ENCODE measurements at regions not wholly inside any gene's neighbourhood (a gene's known extent, or its start where the extent isn't known, plus 50 kb on each side); places are given as distances from the start of the nearest gene placed in this dataset.

DNA sequence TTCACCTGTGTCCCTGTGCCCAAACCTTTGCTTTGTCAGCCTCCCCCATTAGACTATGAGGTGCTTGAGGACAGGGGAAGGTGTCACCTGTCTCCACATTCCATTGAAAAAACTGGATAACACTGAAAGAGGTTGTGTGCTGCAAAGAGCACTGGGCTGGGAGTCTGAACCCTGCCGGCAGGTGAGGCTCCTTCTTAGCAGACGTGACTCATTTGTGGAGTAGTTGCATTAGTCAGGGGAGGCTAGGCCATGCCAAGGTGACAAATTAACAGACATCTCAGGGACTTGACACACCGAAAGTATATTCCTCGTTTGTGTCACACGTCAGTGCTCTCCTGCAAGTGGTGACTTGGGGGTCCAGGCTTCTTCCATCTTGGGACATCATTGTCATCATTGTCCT, 95.9 kb upstream of the STX18 start:
- no peak for FAIRE-seq
- H3K4me3 ChIP-seq (replicated peaks in 1 of 3; ENCODE audit: insufficient read depth in 1 of 3, low read depth in 1 of 3, low read length in 3 of 3) = no peak overlapping the region
- no peaks in the 10 kb centered on the region for H4K20me1 ChIP-seq (replicated peaks; ENCODE audit: control insufficient read depth, extremely low read depth, insufficient read depth, low read length)
- no peaks in the 10 kb centered on the region for H3K79me2 ChIP-seq (ENCODE audit: control insufficient read depth, insufficient read depth, low read length)
- H3K36me3 ChIP-seq (ENCODE audit: control insufficient read depth in 2 of 2, extremely low read depth in 1 of 2, insufficient read depth in 2 of 2, low read length in 2 of 2) = no peaks in the 10 kb centered on the region
- intact Hi-C loops (cut with micrococcal nuclease) = no loop called here
- H3K4me2 ChIP-seq (ENCODE audit: insufficient read depth, low read length) = no peak overlapping the region
- CTCF ChIA-PET = no interaction called here
- H3K27ac ChIP-seq (ENCODE audit: insufficient read depth, low read depth, low read length) = no peak overlapping the region
- POLR2A ChIA-PET = no interaction called here
- H3K4me1 ChIP-seq (ENCODE audit: control insufficient read depth, extremely low read depth, insufficient read depth, low read length) = no peaks in the 10 kb centered on the region
- dilution Hi-C loops (cut with MboI; ENCODE audit: extremely low pct_ligation_motif_present, low sequenced_read_pairs) = no loop called here
- no peak for TF ChIP-seq EZH2 (IDR thresholded peaks at IDR 0.05; ENCODE audit: borderline replicate concordance, low read depth, low read length, severe bottlenecking)
- no peak for TF ChIP-seq POLR2AphosphoS5 (IDR thresholded peaks at IDR 0.05; ENCODE audit: insufficient read depth, low read depth, low read length)
- TF ChIP-seq, protein P1, sequence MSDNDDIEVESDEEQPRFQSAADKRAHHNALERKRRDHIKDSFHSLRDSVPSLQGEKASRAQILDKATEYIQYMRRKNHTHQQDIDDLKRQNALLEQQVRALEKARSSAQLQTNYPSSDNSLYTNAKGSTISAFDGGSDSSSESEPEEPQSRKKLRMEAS (IDR thresholded peaks at IDR 0.05; ENCODE audit: insufficient read depth, insufficient read length) = no peak
- TF ChIP-seq MYC (IDR thresholded peaks at IDR 0.05; ENCODE audit: low read depth, low read length) = no peak
- no peak for TF ChIP-seq GATA2 (IDR thresholded peaks at IDR 0.05; ENCODE audit: insufficient read depth, insufficient read length, low read depth, low read length)
- no peak for TF ChIP-seq FOS (IDR thresholded peaks at IDR 0.05; ENCODE audit: borderline replicate concordance, insufficient read depth, low read length)
- TF ChIP-seq, protein P2, sequence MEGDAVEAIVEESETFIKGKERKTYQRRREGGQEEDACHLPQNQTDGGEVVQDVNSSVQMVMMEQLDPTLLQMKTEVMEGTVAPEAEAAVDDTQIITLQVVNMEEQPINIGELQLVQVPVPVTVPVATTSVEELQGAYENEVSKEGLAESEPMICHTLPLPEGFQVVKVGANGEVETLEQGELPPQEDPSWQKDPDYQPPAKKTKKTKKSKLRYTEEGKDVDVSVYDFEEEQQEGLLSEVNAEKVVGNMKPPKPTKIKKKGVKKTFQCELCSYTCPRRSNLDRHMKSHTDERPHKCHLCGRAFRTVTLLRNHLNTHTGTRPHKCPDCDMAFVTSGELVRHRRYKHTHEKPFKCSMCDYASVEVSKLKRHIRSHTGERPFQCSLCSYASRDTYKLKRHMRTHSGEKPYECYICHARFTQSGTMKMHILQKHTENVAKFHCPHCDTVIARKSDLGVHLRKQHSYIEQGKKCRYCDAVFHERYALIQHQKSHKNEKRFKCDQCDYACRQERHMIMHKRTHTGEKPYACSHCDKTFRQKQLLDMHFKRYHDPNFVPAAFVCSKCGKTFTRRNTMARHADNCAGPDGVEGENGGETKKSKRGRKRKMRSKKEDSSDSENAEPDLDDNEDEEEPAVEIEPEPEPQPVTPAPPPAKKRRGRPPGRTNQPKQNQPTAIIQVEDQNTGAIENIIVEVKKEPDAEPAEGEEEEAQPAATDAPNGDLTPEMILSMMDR (IDR thresholded peaks at IDR 0.05; ENCODE audit: extremely low read depth in 1 of 2, insufficient read depth in 1 of 2, low read depth in 1 of 2, low read length in 2 of 2) = no peak
- no peak for TF ChIP-seq POLR2A (IDR thresholded peaks at IDR 0.05; ENCODE audit: low read depth, low read length)
- no peak for TF ChIP-seq JUN (IDR thresholded peaks at IDR 0.05; ENCODE audit: borderline replicate concordance, insufficient read depth, insufficient read length, low read depth)
- H3K9ac ChIP-seq (replicated peaks; ENCODE audit: extremely low read depth, insufficient read depth, low read length) = no peak overlapping the region
- BruUV-seq (replicated peaks) = no TSS peak
- H3K9me1 ChIP-seq (replicated peaks; ENCODE audit: control insufficient read depth, extremely low read depth, insufficient read depth, low read length) = no peaks in the 10 kb centered on the region
- DNase-seq (ENCODE audit: low read depth, low spot score) = no peak
- H3K27me3 ChIP-seq (ENCODE audit: control insufficient read depth in 2 of 2, insufficient read depth in 2 of 2, low read length in 2 of 2) = peaks cover 2 to 3% of the 10 kb centered on the region in 2 experiments
- no peak overlapping the region for H2AFZ ChIP-seq (ENCODE audit: low read depth, low read length)
- no peaks in the 10 kb centered on the region for H3K9me3 ChIP-seq (replicated peaks; ENCODE audit: control insufficient read depth, insufficient read depth, low read length)

All from endothelial cell of umbilical vein (primary cell).